Umbilical cord (tissue), 1 donor: ENCODE measurements at regions not wholly inside any gene's neighbourhood (a gene's known extent, or its start where the extent isn't known, plus 50 kb on each side); places are given as distances from the start of the nearest gene placed in this dataset.

Experiments used
- DNase-seq: peaks from one replicate; pipeline ENCODE4 v3.0.0-alpha.2; 2015; ENCODE audit warnings: low spot score

DNA sequence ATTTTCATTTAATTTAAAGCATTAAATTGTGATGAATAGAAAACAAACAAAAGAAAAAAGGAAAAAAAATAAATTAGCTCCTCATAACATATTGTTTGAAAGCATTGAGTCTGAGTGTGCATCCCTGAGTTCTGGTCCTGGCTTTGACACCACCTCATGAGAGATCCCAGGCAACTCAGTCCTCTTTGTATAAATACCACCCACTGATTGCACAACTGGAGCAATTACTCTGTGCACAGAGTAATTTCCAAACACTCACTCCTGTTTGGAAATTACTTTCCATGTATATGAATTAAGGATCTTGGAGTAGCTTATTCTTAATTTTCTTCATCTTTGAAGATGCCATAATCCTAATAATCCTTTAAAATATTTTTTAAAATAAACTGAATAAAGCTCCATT lies 59.4 kb upstream of the C5orf46 start:
- peak; percentile 50 for DNase-seq

DNA sequence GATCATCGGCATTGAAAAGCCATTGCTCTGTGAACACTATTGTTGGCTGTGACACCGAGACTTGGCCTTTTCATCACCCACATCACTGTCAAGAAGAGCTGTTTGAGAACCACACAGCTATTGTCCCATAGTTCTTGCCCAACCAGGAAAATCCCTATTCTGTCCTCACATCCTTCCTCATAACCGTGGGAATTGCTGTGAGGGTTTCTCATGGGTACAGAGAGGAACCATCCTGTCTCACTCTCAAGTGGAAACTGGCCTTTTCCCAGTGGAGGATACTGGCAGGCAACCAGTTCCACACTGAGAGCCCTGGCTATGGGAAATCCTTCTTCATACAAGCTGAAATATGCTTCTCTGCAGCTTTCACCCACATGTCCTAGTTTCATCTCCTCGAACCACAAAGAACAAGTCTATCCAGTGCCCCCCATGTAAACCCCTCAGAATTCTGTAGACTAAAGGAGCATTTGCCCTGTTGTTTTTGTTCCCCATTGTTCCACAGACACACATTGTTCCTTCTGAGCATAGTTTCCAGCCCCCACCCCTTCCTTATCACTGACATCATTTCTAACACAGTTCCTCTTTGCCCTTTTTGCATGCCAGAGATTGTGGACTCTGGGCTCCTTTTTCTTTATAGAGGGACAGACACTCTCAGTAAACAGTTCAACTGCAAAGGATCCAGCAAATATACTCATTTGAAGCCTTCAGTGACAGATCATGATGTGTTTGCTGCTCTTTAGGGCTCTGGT lies 57.8 kb upstream of the C5orf46 start:
- DNase-seq = peak; percentile 18

DNA sequence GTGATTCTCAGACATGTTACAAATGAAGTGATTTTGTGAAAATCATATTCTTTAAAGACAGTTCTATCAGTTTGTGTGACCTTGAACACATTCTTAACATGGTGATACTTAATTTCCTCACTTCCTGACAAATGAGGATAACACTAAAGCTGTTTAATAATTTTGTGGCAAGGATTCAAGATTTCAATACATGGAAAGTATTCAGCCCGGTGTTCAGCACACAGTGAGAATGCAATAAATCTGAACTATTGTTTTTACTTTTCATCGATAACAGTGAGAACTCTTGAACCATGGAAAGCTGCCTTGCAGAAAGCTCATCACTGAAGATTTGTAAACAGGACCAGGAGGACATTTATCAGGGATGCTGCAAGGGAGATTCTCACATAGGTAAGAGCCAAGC lies 57.1 kb upstream of the C5orf46 start:
- no peak for DNase-seq

DNA sequence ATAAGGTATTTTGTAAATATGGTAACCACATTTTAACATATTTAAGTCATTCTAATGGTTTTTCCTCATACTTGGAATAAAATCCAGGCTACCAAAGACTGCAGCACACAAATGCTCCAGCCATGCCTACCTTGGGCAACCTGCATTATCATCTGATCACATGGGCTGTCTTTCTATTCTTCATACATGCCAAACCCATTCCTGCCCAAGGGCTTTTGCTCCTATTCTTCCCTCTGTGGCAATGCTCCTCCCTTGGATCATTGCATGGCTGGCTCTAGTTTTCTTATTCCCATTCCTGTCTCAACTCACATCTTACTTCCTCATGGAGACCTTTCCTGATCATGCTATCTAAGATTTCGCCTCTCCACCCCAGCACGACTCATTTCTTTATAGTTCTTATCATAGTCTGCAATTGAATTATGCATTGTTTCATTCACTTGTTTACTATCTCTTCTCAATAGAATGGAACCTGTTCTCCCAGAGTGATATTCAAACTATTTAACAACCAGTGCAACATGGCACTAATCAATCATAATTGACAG lies 54.9 kb upstream of the C5orf46 start:
- DNase-seq = no peak

DNA sequence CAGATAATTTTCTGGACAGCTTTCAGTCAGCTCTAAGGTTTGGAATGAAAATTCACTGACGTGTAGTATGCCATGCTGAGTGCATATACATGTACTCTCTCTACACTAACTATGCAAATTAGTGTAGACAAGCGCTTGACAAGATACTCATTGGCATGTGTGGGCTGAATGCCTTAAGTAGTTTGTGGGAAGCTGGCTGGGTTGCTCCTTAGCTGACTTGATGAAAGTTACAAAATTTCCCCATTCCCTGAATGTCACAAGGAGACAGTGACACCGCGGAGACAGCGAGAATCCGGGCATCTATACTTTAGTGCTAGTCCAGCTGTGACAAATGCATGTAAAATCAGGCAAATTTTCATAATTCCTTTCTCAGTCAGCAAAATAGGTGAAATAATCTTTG lies 51.6 kb upstream of the C5orf46 start:
- DNase-seq = no peak

DNA sequence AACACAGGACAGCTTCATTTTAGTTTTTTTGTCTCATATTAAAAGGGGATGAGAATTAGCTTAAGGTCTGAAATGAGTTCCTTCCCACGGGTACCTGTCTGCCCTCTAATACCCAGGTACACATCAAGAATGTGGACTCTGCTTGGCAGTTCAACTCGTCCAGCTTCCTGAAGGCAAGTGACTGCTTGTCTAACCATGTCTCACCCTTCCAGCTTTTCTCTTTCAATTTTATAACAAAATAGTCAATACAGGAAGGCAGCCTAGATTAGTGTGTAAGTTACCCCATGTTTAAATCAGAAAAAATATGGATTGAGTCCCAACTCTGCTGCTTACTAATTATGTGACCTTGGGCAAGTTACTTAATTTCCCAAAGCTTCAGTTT lies 50.5 kb upstream of the C5orf46 start:
- DNase-seq = no peak

DNA sequence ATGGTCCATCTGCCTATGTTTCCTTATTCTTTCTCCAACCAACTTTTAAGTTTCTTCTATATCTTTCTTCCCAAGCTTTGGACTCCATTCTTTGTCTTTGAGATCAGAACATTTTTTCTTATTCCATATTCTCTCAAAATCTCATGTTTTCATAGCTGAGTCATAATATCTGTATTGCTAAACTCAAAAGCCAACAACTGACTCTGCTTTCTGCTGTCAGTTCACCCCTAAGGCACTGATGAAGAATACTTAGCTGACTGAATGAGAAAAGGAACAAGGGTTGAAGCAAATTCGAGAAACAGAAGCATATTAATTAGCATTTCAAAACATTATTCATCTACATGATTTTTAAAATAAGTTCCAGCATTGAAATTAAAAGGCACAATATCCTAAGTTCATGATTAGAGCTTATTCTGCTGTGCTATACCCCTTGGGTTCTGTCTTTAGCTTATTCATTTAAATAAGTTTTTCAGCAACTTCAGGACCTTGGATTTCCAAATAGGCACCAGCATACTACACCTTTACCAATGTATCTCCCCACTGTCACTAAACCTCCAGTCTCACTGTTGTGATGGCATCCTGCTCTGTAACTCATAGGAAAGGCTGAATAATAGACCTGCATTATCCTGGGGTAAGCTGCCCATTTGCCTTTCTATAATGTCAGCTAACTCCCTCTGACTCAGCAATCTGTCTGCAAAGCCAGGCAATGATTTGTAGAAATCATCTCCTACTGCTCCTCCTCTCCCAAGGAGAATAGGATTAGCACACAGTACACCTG lies 49.9 kb upstream of the C5orf46 start:
- DNase-seq = no peak
